IgD-negative memory B cell (primary cell): ENCODE measurements at regions not wholly inside any gene's neighbourhood (a gene's known extent, or its start where the extent isn't known, plus 50 kb on each side); places are given as distances from the start of the nearest gene placed in this dataset.
"Not testable (repeated sequence)": the region's sequence is repeated elsewhere in the genome, so short reads cannot be mapped to it uniquely, and the experiment has no call there.

Experiments used
- H3K27ac Mint-ChIP-seq, 3 donors: one replicate each; pipeline ENCODE4 v1.8.0; 2020 to 2022; ENCODE audit warnings: mild to moderate bottlenecking in 3 of 3, mixed read lengths in 3 of 3, moderate library complexity in 1 of 3
- H3K27me3 Mint-ChIP-seq: one replicate; pipeline ENCODE4 v1.8.0; 2021; ENCODE audit warnings: mixed read lengths
- H3K36me3 Mint-ChIP-seq: one replicate; pipeline ENCODE4 v1.8.0; 2020; ENCODE audit warnings: mild to moderate bottlenecking, mixed read lengths
- H3K4me1 Mint-ChIP-seq, 3 donors: one replicate each; pipeline ENCODE4 v1.8.0; 2020 to 2022; ENCODE audit warnings: mixed read lengths in 3 of 3, mild to moderate bottlenecking in 1 of 3
- H3K4me3 Mint-ChIP-seq, 4 donors: one replicate each; pipeline ENCODE4 v1.8.0; 2020 to 2022; ENCODE audit warnings: mild to moderate bottlenecking in 4 of 4, mixed read lengths in 4 of 4, moderate library complexity in 3 of 4
- H3K9me3 Mint-ChIP-seq, 3 donors: one replicate each; pipeline ENCODE4 v1.8.0; 2020 to 2021; ENCODE audit warnings: mixed read lengths in 3 of 3, mild to moderate bottlenecking in 1 of 3

GRCh38 chr4:79175716-79176115 is 150.1 kb downstream of the NAA11 start:
- Mint-ChIP-seq H3K27ac (no peak overlapping the region), H3K9me3 (peaks cover 1 to 10% (median 2%) of the 10 kb centered on the region in 3 donors), H3K4me1 (peaks cover 0 to 1% (median 0%) of the 10 kb centered on the region in 3 donors), H3K36me3 (peaks cover 2% of the 10 kb centered on the region), H3K27me3 (peaks cover 5% of the 10 kb centered on the region), H3K4me3 (no peak overlapping the region)

GRCh38 chr4:79174490-79175252 is 151.2 kb downstream of the NAA11 start:
- Mint-ChIP-seq H3K27ac (no peak overlapping the region), H3K27me3 (peaks cover 3% of the 10 kb centered on the region), H3K9me3 (peaks cover under 1 to 13% (median under 1%) of the 10 kb centered on the region in 3 donors), H3K4me3 (no peak overlapping the region), H3K36me3 (peaks cover 2% of the 10 kb centered on the region), H3K4me1 (peaks cover 0 to 1% (median 0%) of the 10 kb centered on the region in 3 donors)

- no peaks in the 10 kb centered on the region for H3K36me3 Mint-ChIP-seq
- no peak overlapping the region for H3K27ac Mint-ChIP-seq
- peaks cover 0 to 1% (median 0%) of the 10 kb centered on the region in 3 donors for H3K4me1 Mint-ChIP-seq
- peaks cover 2% of the 10 kb centered on the region for H3K27me3 Mint-ChIP-seq
- H3K4me3 Mint-ChIP-seq, result no peak overlapping the region
- peaks cover 0 to 12% (median 6%) of the 10 kb centered on the region in 3 donors for H3K9me3 Mint-ChIP-seq
These were observed 152.7 kb downstream of the NAA11 start for GRCh38 chr4:79173186-79173585.

- Mint-ChIP-seq H3K27ac (no peak overlapping the region), H3K4me1 (peaks cover 0 to 1% (median 0%) of the 10 kb centered on the region in 3 donors), H3K27me3 (peaks cover 2% of the 10 kb centered on the region), H3K9me3 (peaks cover 0 to 15% (median 6%) of the 10 kb centered on the region in 3 donors), H3K36me3 (no peaks in the 10 kb centered on the region), H3K4me3 (no peak overlapping the region)
These were observed 155.8 kb downstream of the NAA11 start for GRCh38 chr4:79170077-79170476.

DNA sequence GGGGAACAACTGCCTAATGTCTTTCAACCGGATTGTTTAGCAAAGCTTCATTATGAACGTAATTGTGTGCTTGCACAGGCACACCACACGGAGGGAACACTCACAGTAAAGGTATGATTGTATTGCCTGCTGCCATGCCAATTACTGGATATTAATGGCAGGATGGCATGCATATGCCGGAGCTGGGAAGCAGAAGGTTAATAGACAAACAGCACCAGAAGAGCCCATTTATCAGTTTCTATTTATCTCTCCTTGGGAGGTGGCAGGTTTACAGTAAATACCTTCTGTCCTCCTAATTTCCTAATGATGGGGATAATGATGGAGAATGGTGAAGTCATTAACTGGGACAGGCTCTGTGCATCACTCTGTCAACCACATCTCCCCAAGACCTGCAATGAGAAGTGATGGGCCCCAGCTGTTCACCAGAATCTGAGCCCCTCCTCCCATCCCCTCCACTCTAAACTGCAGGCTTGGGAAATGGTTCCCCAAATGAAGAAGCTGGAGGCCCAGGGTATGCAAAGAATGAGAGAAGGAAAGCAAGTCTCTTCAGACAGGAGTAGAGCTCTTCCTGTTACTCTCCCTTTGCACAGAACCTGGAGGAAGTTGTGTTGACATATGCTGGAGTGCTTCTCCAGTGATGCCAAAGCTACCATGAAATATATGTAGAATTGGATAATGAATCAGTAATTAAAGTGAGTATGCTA is 160.8 kb downstream of the NAA11 start:
- no peaks in the 10 kb centered on the region for H3K36me3 Mint-ChIP-seq
- no peaks in the 10 kb centered on the region for H3K4me1 Mint-ChIP-seq
- H3K4me3 Mint-ChIP-seq, result no peak overlapping the region
- no peaks in the 10 kb centered on the region for H3K27me3 Mint-ChIP-seq
- H3K27ac Mint-ChIP-seq, result no peak overlapping the region
- H3K9me3 Mint-ChIP-seq, result peaks cover 0 to 9% (median 6%) of the 10 kb centered on the region in 3 donors

- Mint-ChIP-seq H3K27me3 (no peaks in the 10 kb centered on the region), H3K36me3 (no peaks in the 10 kb centered on the region), H3K27ac (no peak overlapping the region)
These were observed 161.8 kb downstream of the NAA11 start for GRCh38 chr4:79163981-79164490.

GRCh38 chr4:79160962-79161361 is 164.9 kb downstream of the NAA11 start:
- no peak overlapping the region for H3K4me3 Mint-ChIP-seq
- H3K27ac Mint-ChIP-seq, result no peak overlapping the region
- no peaks in the 10 kb centered on the region for H3K4me1 Mint-ChIP-seq

More at GRCh38 chr4:79163981-79164490, 161.8 kb downstream of the NAA11 start:
- Mint-ChIP-seq H3K4me3 (no peak overlapping the region), H3K9me3 (peaks cover 1 to 3% (median 3%) of the 10 kb centered on the region in 3 donors), H3K4me1 (no peaks in the 10 kb centered on the region)

DNA sequence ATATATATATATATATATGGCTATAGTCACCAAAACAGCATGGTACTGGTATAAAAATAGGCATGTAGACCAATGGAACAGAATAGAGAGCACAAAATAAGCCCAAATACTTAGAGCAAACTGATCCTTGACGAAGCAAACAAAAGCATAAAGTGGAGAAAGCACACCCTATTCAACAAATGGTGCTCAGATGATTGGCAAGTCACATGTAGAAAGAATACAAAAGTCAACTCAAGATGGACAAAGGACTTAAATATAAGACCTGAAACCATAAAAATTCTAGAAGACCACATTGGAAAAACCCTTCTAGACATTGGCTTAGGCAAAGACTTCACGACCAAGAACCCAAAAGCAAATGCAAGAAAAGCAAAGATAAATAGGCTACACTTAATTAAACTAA is 167.2 kb downstream of the NAA11 start:
- H3K4me3 Mint-ChIP-seq, H3K4me1 Mint-ChIP-seq, H3K27ac Mint-ChIP-seq, H3K27me3 Mint-ChIP-seq, H3K9me3 Mint-ChIP-seq, H3K36me3 Mint-ChIP-seq: not testable (repeated sequence)

More at GRCh38 chr4:79160962-79161361, 164.9 kb downstream of the NAA11 start:
- Mint-ChIP-seq H3K9me3 (peaks cover 0 to 2% (median 0%) of the 10 kb centered on the region in 3 donors), H3K27me3 (no peaks in the 10 kb centered on the region), H3K36me3 (no peaks in the 10 kb centered on the region)

- Mint-ChIP-seq H3K4me1 (no peaks in the 10 kb centered on the region), H3K27ac (no peak overlapping the region), H3K9me3 (peaks cover 0 to 2% (median 0%) of the 10 kb centered on the region in 3 donors), H3K27me3 (no peaks in the 10 kb centered on the region), H3K4me3 (no peak overlapping the region), H3K36me3 (no peaks in the 10 kb centered on the region)
These were observed 170.5 kb downstream of the NAA11 start for GRCh38 chr4:79155336-79155735.

GRCh38 chr4:79150820-79151416 is 174.9 kb downstream of the NAA11 start:
- Mint-ChIP-seq H3K27ac (no peak overlapping the region), H3K36me3 (no peaks in the 10 kb centered on the region), H3K9me3 (no peaks in the 10 kb centered on the region), H3K27me3 (no peaks in the 10 kb centered on the region), H3K4me3 (no peak overlapping the region), H3K4me1 (no peaks in the 10 kb centered on the region)

- H3K36me3 Mint-ChIP-seq, result no peaks in the 10 kb centered on the region
- no peak overlapping the region for H3K27ac Mint-ChIP-seq
- peaks cover 0 to 4% (median 2%) of the 10 kb centered on the region in 3 donors for H3K9me3 Mint-ChIP-seq
- H3K27me3 Mint-ChIP-seq, result no peaks in the 10 kb centered on the region
- H3K4me3 Mint-ChIP-seq, result no peak overlapping the region
- no peaks in the 10 kb centered on the region for H3K4me1 Mint-ChIP-seq
These were observed 177.5 kb downstream of the NAA11 start for GRCh38 chr4:79148369-79148768.

DNA sequence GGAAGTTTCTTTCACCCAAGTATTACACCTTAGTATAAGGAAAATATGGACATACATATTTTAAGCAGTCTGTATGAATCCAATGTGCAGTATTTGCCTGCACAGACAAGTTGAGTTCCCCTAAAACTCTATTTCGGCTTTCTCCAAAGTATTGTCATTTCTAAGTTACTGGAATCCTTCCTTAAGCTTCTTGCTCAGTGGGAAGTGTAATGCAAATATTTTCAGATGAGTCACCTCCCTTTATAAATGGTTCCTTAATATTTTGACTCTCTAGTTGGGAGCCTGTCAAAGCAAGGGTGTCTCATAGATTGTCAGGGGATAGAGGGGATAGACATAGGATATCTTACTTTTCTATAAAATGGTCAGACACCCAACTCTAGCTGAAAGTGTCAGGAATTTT is 178.6 kb downstream of the NAA11 start:
- Mint-ChIP-seq H3K4me1 (no peaks in the 10 kb centered on the region), H3K27ac (no peak overlapping the region), H3K4me3 (no peak overlapping the region), H3K36me3 (no peaks in the 10 kb centered on the region), H3K9me3 (peaks cover 2 to 8% (median 2%) of the 10 kb centered on the region in 3 donors), H3K27me3 (no peaks in the 10 kb centered on the region)

DNA sequence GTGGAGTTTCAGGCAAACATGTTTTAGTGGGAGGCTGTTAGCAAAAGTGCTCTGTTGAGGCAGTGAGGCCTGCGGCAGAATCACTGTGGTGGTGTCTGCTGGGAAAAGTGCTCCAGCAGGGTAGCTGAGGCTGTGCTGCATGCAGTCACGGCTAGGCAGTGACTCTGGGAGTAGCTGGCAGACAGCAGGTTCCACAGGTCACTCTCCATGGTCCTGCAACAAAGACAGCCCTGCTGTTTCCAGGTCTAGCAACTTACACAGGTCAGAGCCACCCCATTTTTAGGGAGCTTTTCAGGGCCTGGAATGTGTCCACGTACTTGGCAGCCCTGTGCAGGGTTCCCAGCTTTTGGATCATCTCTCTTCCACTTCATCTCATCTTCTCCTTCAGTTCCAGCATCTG is 184.3 kb downstream of the NAA11 start:
- Mint-ChIP-seq H3K27me3 (no peaks in the 10 kb centered on the region), H3K27ac (no peak overlapping the region)

GRCh38 chr4:79134767-79135166 is 191.1 kb downstream of the NAA11 start:
- Mint-ChIP-seq H3K4me3 (no peak overlapping the region), H3K27ac (no peak overlapping the region), H3K9me3 (no peaks in the 10 kb centered on the region), H3K4me1 (no peaks in the 10 kb centered on the region), H3K36me3 (no peaks in the 10 kb centered on the region), H3K27me3 (no peaks in the 10 kb centered on the region)

More for the DNA sequence above, 184.3 kb downstream of the NAA11 start:
- Mint-ChIP-seq H3K36me3 (no peaks in the 10 kb centered on the region), H3K9me3 (peaks cover 2 to 8% (median 2%) of the 10 kb centered on the region in 3 donors), H3K4me3 (no peak overlapping the region), H3K4me1 (no peaks in the 10 kb centered on the region)

DNA sequence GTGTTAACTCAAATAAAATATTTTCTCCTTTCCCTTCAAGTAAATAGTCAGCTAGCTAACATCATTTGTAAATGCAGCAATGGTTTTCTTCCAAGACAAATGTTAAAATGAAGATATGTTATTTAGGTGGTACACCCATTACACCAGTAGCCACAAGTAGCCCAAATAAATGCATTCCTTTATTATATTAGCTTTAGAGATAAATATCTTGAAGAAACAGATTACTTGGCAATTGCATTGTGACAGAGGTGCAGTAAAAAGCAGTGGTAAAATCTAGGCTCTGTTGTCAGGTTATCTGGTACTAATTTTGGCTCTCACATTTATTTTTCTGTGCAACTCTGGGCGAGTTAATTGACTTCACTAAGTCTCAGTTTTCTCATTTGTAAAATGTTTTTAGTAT is 193.0 kb downstream of the NAA11 start:
- Mint-ChIP-seq H3K4me1 (no peaks in the 10 kb centered on the region), H3K27ac (no peak overlapping the region), H3K4me3 (no peak overlapping the region), H3K36me3 (no peaks in the 10 kb centered on the region), H3K9me3 (no peaks in the 10 kb centered on the region), H3K27me3 (no peaks in the 10 kb centered on the region)
